Keratinocyte (primary cell): ENCODE measurements at regions not wholly inside any gene's neighbourhood (a gene's known extent, or its start where the extent isn't known, plus 50 kb on each side); places are given as distances from the start of the nearest gene placed in this dataset.

Source experiments
- EZH2 ChIP-seq: IDR thresholded peaks from one replicate; pipeline ENCODE4 v1.6.1; 2012; ENCODE audit warnings: inconsistent platforms, mild to moderate bottlenecking, low read length, moderate library complexity
- TF ChIP-seq, protein P1 (sequence below), 3 experiments: IDR thresholded peaks in 1 of 3; conservative IDR thresholded peaks in 1 of 3; optimal IDR thresholded peaks in 1 of 3; 2 replicates in 2 of 3; 3 replicates in 1 of 3; pipeline versions ENCODE3 to v1.5.1; 2011; ENCODE audit warnings: low read length in 3 of 3, mild to moderate bottlenecking in 3 of 3, moderate library complexity in 2 of 3, control low read depth in 1 of 3, inconsistent platforms in 1 of 3; ENCODE audit not compliant: insufficient read depth in 2 of 3; ENCODE audit errors: extremely low read depth in 1 of 3

DNA sequence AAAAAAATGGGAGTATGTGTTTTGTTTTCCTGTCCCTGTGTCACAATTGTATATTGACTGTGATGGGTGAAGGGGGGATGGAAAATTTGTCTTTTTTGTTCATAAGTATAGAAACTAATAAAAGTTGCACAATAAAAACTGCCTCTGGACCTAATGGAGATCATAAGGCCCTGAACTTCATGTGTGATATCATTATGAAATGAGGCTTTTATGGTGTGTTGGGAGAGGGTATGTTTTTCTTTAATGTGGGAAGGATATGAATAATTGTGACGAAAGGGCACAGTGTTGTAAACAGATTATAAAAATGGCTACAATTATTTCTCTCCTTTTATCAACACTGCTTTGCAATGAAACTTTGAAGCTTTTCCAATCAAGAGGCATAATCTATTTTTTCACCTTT lies 1889.3 kb upstream of the CELF4 start:
- TF ChIP-seq, protein P1, sequence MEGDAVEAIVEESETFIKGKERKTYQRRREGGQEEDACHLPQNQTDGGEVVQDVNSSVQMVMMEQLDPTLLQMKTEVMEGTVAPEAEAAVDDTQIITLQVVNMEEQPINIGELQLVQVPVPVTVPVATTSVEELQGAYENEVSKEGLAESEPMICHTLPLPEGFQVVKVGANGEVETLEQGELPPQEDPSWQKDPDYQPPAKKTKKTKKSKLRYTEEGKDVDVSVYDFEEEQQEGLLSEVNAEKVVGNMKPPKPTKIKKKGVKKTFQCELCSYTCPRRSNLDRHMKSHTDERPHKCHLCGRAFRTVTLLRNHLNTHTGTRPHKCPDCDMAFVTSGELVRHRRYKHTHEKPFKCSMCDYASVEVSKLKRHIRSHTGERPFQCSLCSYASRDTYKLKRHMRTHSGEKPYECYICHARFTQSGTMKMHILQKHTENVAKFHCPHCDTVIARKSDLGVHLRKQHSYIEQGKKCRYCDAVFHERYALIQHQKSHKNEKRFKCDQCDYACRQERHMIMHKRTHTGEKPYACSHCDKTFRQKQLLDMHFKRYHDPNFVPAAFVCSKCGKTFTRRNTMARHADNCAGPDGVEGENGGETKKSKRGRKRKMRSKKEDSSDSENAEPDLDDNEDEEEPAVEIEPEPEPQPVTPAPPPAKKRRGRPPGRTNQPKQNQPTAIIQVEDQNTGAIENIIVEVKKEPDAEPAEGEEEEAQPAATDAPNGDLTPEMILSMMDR (optimal IDR thresholded peaks at IDR 0.05 in 1 of 3, IDR thresholded peaks at IDR 0.05 in 1 of 3, conservative IDR thresholded peaks at IDR 0.05 in 1 of 3; ENCODE audit: extremely low read depth in 1 of 3, insufficient read depth in 2 of 3, low read length in 3 of 3): no peak
- TF ChIP-seq EZH2: no peak
